K562 (cell line): ENCODE measurements at regions not wholly inside any gene's neighbourhood (a gene's known extent, or its start where the extent isn't known, plus 50 kb on each side); places are given as distances from the start of the nearest gene placed in this dataset.

Experiments
- ATAC-seq: fragments of 200-7000 bp; cut with Tn5 transposase; 3 replicates; pipeline ENCODE4 v1.9.1; 2020; ENCODE audit warnings: moderate library complexity
- BruUV-seq: library from RNA; stranded (reverse); fragments of 400-500 nt; replicated peaks from 2 replicates; lab custom pipeline; 2021; lab: Mats Ljungman, UMichigan
- CTCF ChIA-PET: fragments of 300-600 bp; formaldehyde crosslinking; extraction: SDS; loops from one replicate; lab custom pipeline; 2021; ENCODE audit warnings: low intra/inter-chr PET ratio; lab: Yijun Ruan, JAX
- POLR2A ChIA-PET: fragments of 300-600, 350-650 bp; sonication (Branson Sonifier 250); formaldehyde crosslinking; extraction: SDS; loops from one replicate; lab custom pipeline; 2021; ENCODE audit warnings: antibody characterized with exemption, inconsistent platforms; lab: Yijun Ruan, JAX
- DNase-seq, 4 experiments: peaks; one replicate each; pipeline versions ENCODE4 v3.0.0 to v3.0.0-alpha.2; 2011 to 2018; ENCODE audit warnings: low spot score in 3 of 4, mixed read lengths in 3 of 4; ENCODE audit errors: extremely low read depth in 1 of 4
- FAIRE-seq: peaks from 2 replicates; lab custom pipeline; 2011; peaks lifted over from hg19 to GRCh38; lab: Jason Lieb, UNC
- H2AFZ ChIP-seq: 2 replicates; pipeline ENCODE4 v1.6.0; 2011; ENCODE audit warnings: low read depth, low read length, control low read depth, inconsistent platforms
- H3K27ac ChIP-seq: fragments of 200-600 bp; 3 replicates; pipeline ENCODE4 v1.8.0; 2011; ENCODE audit warnings: low read depth, mild to moderate bottlenecking, control low read depth, inconsistent platforms, low read length, moderate library complexity, mixed read lengths; ENCODE audit errors: extremely low read depth
- H3K27me3 ChIP-seq, 2 experiments: fragments of 300-600 bp in 1 of 2; 2 replicates in 1 of 2; 3 replicates in 1 of 2; pipeline versions ENCODE4 v1.6.0 to v1.8.0; 2011; ENCODE audit warnings: inconsistent platforms in 2 of 2, low read length in 2 of 2, mild to moderate bottlenecking in 1 of 2, mixed read lengths in 1 of 2, moderate library complexity in 1 of 2; ENCODE audit not compliant: control insufficient read depth in 2 of 2, insufficient read depth in 2 of 2
- H3K36me3 ChIP-seq: fragments of 300-600 bp; 3 replicates; pipeline ENCODE4 v1.8.0; 2011; ENCODE audit warnings: mild to moderate bottlenecking, low read length, inconsistent platforms; ENCODE audit not compliant: control insufficient read depth, insufficient read depth
- H3K4me1 ChIP-seq, 2 experiments: fragments of 200-600 bp in 1 of 2; replicated peaks in 1 of 2; 2 replicates in 1 of 2; 3 replicates in 1 of 2; pipeline versions ENCODE4 v1.5.1 to v1.8.0; 2011; ENCODE audit warnings: inconsistent platforms in 2 of 2, low read length in 2 of 2, mild to moderate bottlenecking in 1 of 2, mixed read lengths in 1 of 2, moderate library complexity in 1 of 2; ENCODE audit not compliant: control insufficient read depth in 2 of 2, insufficient read depth in 2 of 2
- H3K4me2 ChIP-seq: 2 replicates; pipeline ENCODE4 v1.6.1; 2011; ENCODE audit warnings: low read length, control low read depth, inconsistent platforms, mixed read lengths; ENCODE audit not compliant: insufficient read depth
- H3K4me3 ChIP-seq: fragments of 200-600 bp; sonication (generic), shearing (Covaris generic); 2 replicates; pipeline ENCODE4 v1.5.1; 2016; ENCODE audit warnings: control low read depth, inconsistent platforms
- H3K79me2 ChIP-seq: fragments of 200-600 bp; 3 replicates; pipeline ENCODE4 v1.8.0; 2011; ENCODE audit warnings: low read length, inconsistent platforms; ENCODE audit not compliant: control insufficient read depth, insufficient read depth
- H3K9ac ChIP-seq, 2 experiments: 2 replicates each; pipeline versions ENCODE4 v1.6.0 to v1.6.1; 2011; ENCODE audit warnings: low read depth in 2 of 2, low read length in 2 of 2, control low read depth in 1 of 2, inconsistent platforms in 1 of 2, mild to moderate bottlenecking in 1 of 2, mixed read lengths in 1 of 2; ENCODE audit not compliant: insufficient read depth in 1 of 2
- H3K9me1 ChIP-seq: one replicate; pipeline ENCODE4 v1.6.0; 2011; ENCODE audit warnings: inconsistent platforms, mild to moderate bottlenecking, low read length, moderate library complexity; ENCODE audit not compliant: control insufficient read depth, insufficient read depth
- H3K9me3 ChIP-seq: replicated peaks from 2 replicates; pipeline ENCODE4 v1.5.1; 2011; ENCODE audit warnings: low read depth, low read length, inconsistent platforms; ENCODE audit not compliant: control insufficient read depth, insufficient read depth
- H4K20me1 ChIP-seq: replicated peaks from 2 replicates; pipeline ENCODE4 v1.6.1; 2011; ENCODE audit warnings: low read length, inconsistent platforms, mixed read lengths; ENCODE audit not compliant: control insufficient read depth, insufficient read depth
- EHMT2 ChIP-seq: fragments of 450-650 bp; IDR thresholded peaks from 2 replicates; pipeline ENCODE4 v1.6.1; 2018; ENCODE audit warnings: antibody characterized with exemption
- NFIC ChIP-seq: fragments of 450-650 bp; IDR thresholded peaks from 2 replicates; pipeline ENCODE4 v1.6.1; 2017; ENCODE audit warnings: mild to moderate bottlenecking, inconsistent platforms
- ZNF584 ChIP-seq: fragments of 200-800 bp; sonication (Bioruptor generic); IDR thresholded peaks from 2 replicates; pipeline ENCODE4 v1.6.1; 2016; ENCODE audit warnings: low read depth, mild to moderate bottlenecking, missing genetic modification characterization, missing compliant biosample characterization
- ZNF79 ChIP-seq: fragments of 250-450 bp; sonication (Bioruptor Pico); IDR thresholded peaks from 2 replicates; pipeline ENCODE4 v1.4.0; 2020; ENCODE audit warnings: low read depth, mild to moderate bottlenecking, moderate library complexity
- WGBS: fragments of 100-300 bp; shearing (Covaris generic); methylation state at CpG from one replicate; pipeline ENCODE4 v1.1.6; 2016; ENCODE audit warnings: low coverage, mixed read lengths; ENCODE audit not compliant: insufficient coverage; ENCODE audit errors: missing lambda C conversion rate; 5-methylcytosine and 5-hydroxymethylcytosine counted together
- in situ Hi-C: fragments of 300-500 bp; cut with MboI; formaldehyde crosslinking; loops from 4 replicates; pipeline ENCODE4 v1.15.0; 2018; ENCODE audit warnings: inconsistent platforms, mixed read lengths
- intact Hi-C: fragments of 100-400 bp; cut with micrococcal nuclease; formaldehyde crosslinking; loops from 2 replicates; pipeline ENCODE4 v1.14.2; 2022
- TF ChIP-seq, protein P1 (sequence below), 2 experiments: fragments of 450-650 bp; formaldehyde crosslinking in 1 of 2; IDR thresholded peaks; 2 replicates each; pipeline versions ENCODE4 v1.4.0 to v1.6.1; 2014 to 2020; ENCODE audit warnings: mild to moderate bottlenecking in 2 of 2, borderline replicate concordance in 1 of 2, low read depth in 1 of 2

DNA sequence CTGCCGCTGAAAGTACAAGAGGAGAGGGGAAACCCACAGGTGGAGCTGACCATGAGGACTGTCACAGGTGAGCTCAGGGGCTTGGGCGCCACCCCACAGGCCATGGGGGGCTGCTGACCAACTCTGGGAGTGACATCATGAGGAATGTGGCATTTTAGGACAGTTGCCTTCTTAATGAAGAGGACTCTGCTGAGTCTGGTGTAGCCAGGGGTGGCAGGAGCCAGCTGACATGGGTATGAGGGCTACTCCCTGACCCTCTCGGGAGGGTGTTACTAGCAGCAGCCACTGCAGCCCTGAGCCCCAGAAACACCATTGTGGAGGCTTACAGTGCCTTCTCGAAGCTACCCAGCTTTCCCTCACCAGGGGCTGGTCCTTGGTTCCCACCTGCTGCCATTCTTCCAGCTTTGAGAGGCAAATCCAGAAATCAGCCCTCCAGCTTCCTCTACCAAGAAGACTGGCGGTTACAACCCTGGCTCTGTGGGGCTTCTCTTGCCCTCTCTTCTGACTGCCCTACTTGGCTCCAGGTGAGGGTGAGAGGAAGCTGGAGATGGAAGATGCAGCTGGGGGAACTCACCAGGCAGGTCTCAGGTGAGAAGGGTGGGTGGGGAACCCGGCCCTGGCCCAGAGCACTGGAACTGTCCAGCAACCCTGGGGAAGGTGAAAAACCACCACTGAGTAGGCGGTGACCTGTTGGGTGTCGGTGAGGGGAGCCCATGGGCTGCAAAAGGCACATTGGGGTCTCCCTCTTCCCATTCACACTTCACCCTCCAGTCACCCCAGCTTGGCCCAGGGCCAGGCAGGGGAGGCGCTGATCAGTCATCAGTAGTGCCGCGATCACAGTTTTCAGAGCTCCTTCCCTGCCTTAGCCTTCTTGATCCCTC, 98.5 kb downstream of the MCFD2 start:
- POLR2A ChIA-PET: interaction anchor here (1.0 to 1.7 kb wide), 4 partner anchors 11 to 22 kb away, joined by 3 to 6 read pairs (median 4); no protein-coding TSS in a partner anchor
- no peak overlapping the region for H2AFZ ChIP-seq
- no peaks in the 10 kb centered on the region for H3K79me2 ChIP-seq
- CTCF ChIA-PET: no interaction called here
- H3K9me1 ChIP-seq: no peaks in the 10 kb centered on the region
- H3K4me1 ChIP-seq: peaks cover 6 to 7% of the 10 kb centered on the region in 2 experiments; a peak in 3 of 5 replicates
- no peaks in the 10 kb centered on the region; the same call in 1 of the 2 replicates for H3K9me3 ChIP-seq
- H3K4me2 ChIP-seq: no peak overlapping the region
- 0 out of 2 replicates have a peak, but pooled peaks cover 3% of the 10 kb centered on the region for H4K20me1 ChIP-seq
- no peak overlapping the region for H3K4me3 ChIP-seq
- ATAC-seq: no peak; the same call in 2 of the 3 replicates
- H3K27ac ChIP-seq: no peak overlapping the region
- BruUV-seq: no TSS peak
- H3K27me3 ChIP-seq: peaks cover 19 to 49% of the 10 kb centered on the region in 2 experiments; a peak in 4 of 5 replicates
- 4% methylated on average over 11 of the region's 11 CpGs for WGBS
- FAIRE-seq: no peak
- 0 out of 4 replicates have a peak overlapping the region, but pooled peaks of 1 of the 2 experiments have one; percentile 8 for H3K9ac ChIP-seq
- no peak for DNase-seq
- no peak for TF ChIP-seq ZNF79 (CRISPR knock-in tag)
- TF ChIP-seq, protein P1, sequence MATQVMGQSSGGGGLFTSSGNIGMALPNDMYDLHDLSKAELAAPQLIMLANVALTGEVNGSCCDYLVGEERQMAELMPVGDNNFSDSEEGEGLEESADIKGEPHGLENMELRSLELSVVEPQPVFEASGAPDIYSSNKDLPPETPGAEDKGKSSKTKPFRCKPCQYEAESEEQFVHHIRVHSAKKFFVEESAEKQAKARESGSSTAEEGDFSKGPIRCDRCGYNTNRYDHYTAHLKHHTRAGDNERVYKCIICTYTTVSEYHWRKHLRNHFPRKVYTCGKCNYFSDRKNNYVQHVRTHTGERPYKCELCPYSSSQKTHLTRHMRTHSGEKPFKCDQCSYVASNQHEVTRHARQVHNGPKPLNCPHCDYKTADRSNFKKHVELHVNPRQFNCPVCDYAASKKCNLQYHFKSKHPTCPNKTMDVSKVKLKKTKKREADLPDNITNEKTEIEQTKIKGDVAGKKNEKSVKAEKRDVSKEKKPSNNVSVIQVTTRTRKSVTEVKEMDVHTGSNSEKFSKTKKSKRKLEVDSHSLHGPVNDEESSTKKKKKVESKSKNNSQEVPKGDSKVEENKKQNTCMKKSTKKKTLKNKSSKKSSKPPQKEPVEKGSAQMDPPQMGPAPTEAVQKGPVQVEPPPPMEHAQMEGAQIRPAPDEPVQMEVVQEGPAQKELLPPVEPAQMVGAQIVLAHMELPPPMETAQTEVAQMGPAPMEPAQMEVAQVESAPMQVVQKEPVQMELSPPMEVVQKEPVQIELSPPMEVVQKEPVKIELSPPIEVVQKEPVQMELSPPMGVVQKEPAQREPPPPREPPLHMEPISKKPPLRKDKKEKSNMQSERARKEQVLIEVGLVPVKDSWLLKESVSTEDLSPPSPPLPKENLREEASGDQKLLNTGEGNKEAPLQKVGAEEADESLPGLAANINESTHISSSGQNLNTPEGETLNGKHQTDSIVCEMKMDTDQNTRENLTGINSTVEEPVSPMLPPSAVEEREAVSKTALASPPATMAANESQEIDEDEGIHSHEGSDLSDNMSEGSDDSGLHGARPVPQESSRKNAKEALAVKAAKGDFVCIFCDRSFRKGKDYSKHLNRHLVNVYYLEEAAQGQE (IDR thresholded peaks at IDR 0.05; ENCODE audit: borderline replicate concordance): peak; percentile 52
- TF ChIP-seq, protein P1 (CRISPR knock-in tag; IDR thresholded peaks at IDR 0.05; ENCODE audit: low read depth): no peak
- 0 out of 2 replicates have a peak, but pooled peaks have one; percentile 12 for TF ChIP-seq EHMT2
- TF ChIP-seq ZNF584: no peak
- TF ChIP-seq NFIC: peak; percentile 62
- TF ChIP-seq, all 486 proteins: peak for 3
- in situ Hi-C loops (no loop called here), intact Hi-C loops (no loop called here)
- no peaks in the 10 kb centered on the region for H3K36me3 ChIP-seq
